Stomach (tissue), 4 donors: ENCODE measurements at regions not wholly inside any gene's neighbourhood (a gene's known extent, or its start where the extent isn't known, plus 50 kb on each side); places are given as distances from the start of the nearest gene placed in this dataset.

Experiments
- EP300 ChIP-seq: sonication (generic); formaldehyde crosslinking; IDR thresholded peaks from one replicate; pipeline ENCODE4 v1.6.1; 2017; ENCODE audit warnings: antibody characterized with exemption
- POLR2A ChIP-seq, 4 donors: fragments of 450-650 bp; IDR thresholded peaks; one replicate each; pipeline ENCODE4 v1.6.1; 2016; ENCODE audit warnings: antibody characterized with exemption in 4 of 4, control low read depth in 2 of 4, mild to moderate bottlenecking in 1 of 4, moderate library complexity in 1 of 4
- POLR2AphosphoS5 ChIP-seq, 3 donors: sonication (generic); formaldehyde crosslinking; IDR thresholded peaks; one replicate each; pipeline ENCODE4 v1.6.1; 2016; ENCODE audit warnings: antibody characterized with exemption in 3 of 3
- TF ChIP-seq, protein P1 (sequence below), 7 experiments: fragments of 450-650 bp in 4 of 7; fragments of 200-600 bp in 3 of 7; sonication (generic) in 3 of 7; IDR thresholded peaks; one replicate each; pipeline ENCODE4 v1.5.1; 2016 to 2019; ENCODE audit warnings: antibody characterized with exemption in 7 of 7, control low read depth in 2 of 7, mild to moderate bottlenecking in 1 of 7

DNA sequence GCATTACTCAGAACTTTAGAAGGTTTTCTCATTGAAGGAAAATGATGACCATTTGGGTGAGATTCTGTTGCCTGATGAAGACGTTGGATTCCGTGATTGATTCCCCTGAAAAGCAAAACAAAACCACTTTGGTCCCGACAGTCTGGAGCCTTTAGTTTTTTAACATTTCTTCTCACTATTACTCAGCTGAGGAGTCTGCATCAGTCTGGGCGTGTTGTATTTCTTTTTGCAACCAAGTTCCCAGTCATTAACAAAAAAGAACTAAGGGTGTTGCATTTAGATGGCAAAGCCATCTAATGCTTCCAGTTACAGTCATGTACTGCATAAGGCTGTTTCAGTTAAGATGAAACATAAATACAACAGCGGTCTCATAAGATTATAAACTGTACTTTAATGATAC, 343.1 kb upstream of the CDH2 start:
- TF ChIP-seq EP300 (no peak), POLR2AphosphoS5 (IDR thresholded peaks at IDR 0.05) (no peak), POLR2A (IDR thresholded peaks at IDR 0.05) (no peak)
- TF ChIP-seq, protein P1, sequence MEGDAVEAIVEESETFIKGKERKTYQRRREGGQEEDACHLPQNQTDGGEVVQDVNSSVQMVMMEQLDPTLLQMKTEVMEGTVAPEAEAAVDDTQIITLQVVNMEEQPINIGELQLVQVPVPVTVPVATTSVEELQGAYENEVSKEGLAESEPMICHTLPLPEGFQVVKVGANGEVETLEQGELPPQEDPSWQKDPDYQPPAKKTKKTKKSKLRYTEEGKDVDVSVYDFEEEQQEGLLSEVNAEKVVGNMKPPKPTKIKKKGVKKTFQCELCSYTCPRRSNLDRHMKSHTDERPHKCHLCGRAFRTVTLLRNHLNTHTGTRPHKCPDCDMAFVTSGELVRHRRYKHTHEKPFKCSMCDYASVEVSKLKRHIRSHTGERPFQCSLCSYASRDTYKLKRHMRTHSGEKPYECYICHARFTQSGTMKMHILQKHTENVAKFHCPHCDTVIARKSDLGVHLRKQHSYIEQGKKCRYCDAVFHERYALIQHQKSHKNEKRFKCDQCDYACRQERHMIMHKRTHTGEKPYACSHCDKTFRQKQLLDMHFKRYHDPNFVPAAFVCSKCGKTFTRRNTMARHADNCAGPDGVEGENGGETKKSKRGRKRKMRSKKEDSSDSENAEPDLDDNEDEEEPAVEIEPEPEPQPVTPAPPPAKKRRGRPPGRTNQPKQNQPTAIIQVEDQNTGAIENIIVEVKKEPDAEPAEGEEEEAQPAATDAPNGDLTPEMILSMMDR (IDR thresholded peaks at IDR 0.05): no peak
